ENCODE measurements at regions not wholly inside any gene's neighbourhood (a gene's known extent, or its start where the extent isn't known, plus 50 kb on each side); places are given as distances from the start of the nearest gene placed in this dataset.

GRCh38 chr19:31975461-31975860, 369.9 kb upstream of the ZNF507 start:
- TF ChIP-seq TAF1 (IDR thresholded peaks at IDR 0.05; ENCODE audit: borderline replicate concordance, low read depth, low read length) (no peak), POLR2AphosphoS5 (IDR thresholded peaks at IDR 0.05; ENCODE audit: low read depth, low read length) (no peak), POLR2A (IDR thresholded peaks at IDR 0.05; ENCODE audit: low read depth, low read length) (no peak)

All from GM12892 (cell line).